Stimulated activated CD4-positive, alpha-beta T cell treated with anti-CD3 and anti-CD28 coated beads, TNF-alpha, amount 100 ng/mL, for 4 hours (primary cell): ENCODE measurements at regions not wholly inside any gene's neighbourhood (a gene's known extent, or its start where the extent isn't known, plus 50 kb on each side); places are given as distances from the start of the nearest gene placed in this dataset.
"Not testable (repeated sequence)": the region's sequence is repeated elsewhere in the genome, so short reads cannot be mapped to it uniquely, and the experiment has no call there.

ENCODE experiments used
- DNase-seq, 3 experiments: peaks; one replicate each; pipeline ENCODE4 v3.0.0-alpha.2; 2020; ENCODE audit warnings: low read depth in 3 of 3

GRCh38 chr9:73095425-73095824 is 56.2 kb upstream of the ANXA1 start:
- no peak for DNase-seq

GRCh38 chr9:73093740-73094379 is 57.8 kb upstream of the ANXA1 start:
- DNase-seq: no peak

GRCh38 chr9:73093016-73093739 is 58.5 kb upstream of the ANXA1 start:
- no peak for DNase-seq

DNA sequence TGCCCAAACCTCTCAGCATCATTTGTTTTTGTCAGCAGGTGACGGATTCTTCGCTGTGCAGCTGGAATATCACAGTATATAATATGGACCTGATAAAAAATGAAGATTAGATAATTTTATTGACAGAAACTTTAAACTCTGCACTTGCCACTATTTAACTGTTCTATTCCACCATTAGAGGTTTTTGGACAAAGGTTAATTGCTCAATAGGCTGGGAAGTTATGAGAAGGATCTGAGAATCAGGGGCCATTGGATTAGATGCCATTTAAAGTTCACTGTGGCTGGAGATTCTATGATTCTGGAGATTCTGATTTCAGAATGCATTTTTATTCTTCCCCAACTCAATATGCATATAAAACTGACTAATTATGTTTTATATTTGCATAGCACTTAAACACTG is 59.8 kb upstream of the ANXA1 start:
- DNase-seq: no peak

DNA sequence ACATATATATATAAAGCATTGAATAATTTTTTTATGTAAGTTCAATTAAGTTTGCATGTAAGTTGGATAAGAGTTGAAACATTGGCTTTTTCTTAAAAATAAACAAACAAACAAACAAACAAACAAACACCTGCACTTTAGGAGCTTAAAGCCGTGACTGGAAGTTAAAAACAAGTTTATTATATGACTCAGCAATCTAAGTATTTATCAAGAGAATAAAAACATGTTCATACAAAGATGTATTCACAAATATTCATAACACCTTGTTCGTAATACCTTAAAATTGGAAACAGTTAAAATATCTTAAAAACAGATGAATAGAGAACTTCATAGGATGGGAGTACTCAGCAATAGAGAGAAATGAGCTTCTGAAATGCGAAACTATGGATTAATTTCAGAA is 61.5 kb upstream of the ANXA1 start:
- no peak for DNase-seq

DNA sequence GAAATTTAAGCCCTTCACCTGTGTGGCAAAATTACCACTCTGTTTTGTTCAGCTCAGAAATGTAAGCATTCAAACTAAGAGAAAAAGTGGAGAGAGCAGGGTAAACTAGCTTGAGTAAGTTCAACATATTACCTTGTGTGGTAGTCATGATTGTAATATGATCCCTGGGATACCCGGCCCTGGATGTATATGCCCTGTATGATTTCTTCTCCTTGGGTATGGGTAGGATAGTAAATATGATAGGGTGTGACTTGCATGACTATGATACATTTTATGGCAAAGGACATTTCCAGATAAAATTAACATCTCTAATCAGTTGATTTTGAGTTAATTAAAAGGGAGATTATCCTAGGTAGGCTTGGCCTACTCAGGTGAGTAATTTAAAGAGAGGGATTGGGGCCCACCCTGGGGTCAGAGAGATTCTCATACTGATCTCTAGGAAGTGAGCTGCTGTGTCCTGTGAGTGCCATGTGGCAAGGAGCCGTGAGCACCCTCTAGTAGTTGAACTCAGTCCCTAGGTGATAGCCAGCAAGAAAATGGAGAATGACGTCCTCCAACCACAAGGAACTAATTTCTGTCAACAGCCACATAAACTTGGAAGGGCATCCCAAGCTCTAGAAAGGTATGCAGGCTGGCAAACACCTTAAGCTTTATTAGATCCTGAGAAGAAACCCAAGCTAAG is 62.2 kb upstream of the ANXA1 start:
- DNase-seq: no peak

- not testable (repeated sequence) for DNase-seq
These were observed 63.8 kb upstream of the ANXA1 start for GRCh38 chr9:73087876-73088275.

DNA sequence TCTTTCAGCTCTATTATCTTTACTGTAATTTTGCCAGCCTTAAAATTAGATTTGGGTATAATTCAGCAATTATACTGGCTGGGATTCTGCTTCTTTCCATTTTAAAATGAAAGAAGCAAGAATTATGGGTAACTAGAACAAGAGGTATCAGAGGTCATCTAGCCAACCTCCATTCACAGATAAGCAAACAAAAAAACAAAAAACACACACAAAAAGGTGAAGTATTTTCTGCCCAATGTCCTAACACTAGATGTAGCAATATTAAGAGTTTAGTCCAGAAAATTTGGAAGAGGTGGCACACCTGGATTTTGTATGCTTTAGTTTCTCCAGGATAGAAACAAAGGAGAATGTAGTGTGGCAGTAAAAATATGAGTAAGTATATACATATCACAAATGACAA is 68.1 kb upstream of the ANXA1 start:
- DNase-seq: no peak

- no peak for DNase-seq
These were observed 69.5 kb upstream of the ANXA1 start for GRCh38 chr9:73081979-73082657.

DNA sequence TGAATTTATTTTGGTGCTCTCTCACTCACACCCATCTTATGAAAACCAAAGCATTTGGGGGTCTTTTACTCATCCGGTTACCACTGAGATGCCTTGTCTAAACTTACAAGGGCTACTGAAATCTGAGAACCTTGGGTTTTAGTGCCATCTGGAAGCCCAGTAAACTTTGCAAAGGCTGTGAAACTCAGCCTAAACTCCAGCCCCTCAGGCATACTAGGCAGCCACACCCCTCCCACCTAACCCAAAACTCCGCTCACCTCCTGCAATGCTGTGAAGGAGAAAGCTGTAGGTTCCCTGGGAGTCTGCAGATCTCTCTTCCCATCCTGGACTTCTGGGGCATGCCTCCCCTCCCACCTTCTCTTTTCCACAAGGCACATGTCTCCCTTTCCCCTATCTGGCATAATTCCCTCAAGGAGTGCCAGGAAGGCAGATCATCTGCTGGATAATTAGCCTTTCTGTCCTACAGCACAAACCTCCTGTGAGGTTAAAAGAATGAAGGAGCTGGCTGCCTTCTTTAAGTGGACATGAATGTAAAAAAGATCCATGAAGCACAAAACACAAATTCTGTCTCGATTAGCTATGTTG is 71.5 kb upstream of the ANXA1 start:
- DNase-seq: no peak

DNA sequence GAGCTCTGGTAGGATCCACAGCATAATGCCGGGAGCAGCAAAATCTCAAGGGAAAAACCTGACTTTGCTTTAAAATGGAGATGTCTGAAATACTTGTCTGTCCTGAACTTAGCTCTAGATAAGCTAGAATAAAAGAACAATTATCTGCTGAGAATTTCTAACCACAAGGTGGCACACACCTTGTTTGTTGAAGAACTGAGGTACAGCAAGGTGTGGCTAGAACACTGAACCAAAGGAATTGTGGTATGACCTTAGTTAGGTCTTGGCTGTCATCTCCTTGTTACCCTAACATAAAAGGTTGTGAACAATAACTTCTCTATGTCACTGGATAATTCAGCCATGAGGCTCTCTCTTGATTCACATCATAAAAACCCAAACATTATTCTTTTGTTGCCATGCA is 72.3 kb upstream of the ANXA1 start:
- no peak for DNase-seq

- no peak for DNase-seq
These were observed 74.0 kb upstream of the ANXA1 start for GRCh38 chr9:73077625-73078030.

DNA sequence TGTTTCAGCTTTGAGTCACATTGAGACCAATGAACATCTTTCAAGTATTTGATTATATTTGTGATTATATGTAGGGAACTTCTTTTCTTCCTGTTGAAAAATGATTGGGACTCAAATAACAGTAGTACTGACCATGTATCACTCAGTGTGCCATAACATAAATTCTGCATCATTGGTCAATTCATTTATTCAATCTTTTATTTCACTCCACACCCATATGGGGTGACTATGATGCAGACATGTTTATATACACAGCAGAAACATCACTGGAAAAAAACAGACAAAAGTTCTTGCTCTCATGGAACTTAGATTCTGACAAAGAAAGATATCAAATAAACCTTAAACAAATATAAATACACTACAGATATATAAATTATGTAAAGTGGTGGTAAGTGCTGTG is 74.7 kb upstream of the ANXA1 start:
- no peak for DNase-seq

GRCh38 chr9:73074176-73074708 is 77.4 kb upstream of the ANXA1 start:
- DNase-seq: no peak

DNA sequence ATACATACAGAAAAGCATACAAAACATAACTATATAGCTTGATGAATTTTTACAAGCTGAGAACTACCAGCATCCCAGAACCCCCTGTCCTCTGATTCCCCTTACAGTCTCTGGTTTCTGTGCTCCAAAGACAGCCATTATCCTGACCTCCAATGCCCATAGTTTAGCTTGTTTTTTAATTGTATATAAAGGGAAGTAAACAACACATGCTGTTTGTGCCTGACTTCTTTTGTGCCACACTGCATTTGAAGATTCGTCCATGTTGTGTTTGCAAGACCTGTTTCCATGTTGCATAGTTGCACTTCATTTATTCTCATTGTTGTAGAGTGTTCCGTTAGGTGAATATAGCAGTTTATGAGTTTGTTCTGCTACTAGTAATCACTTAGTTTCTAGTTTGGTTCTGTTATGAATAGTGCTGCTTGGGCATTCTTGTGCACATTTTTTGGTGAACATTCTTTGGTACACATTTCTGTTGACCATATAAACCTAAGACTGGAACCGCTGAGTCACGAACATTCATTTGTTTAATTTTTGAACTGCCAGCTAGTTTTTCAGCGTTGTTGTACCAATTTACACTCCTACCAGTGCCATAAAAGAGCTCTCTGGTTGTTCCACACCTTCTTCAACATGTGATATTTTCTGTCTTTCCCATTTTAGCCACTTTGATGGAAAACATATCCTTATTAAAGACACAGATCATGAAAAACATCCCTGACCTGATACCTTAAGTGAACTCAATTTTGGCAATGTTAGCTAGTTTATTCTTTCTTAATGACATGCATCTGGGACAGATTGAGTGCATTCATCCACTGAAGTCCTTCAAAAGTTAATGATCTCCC is 78.1 kb upstream of the ANXA1 start:
- DNase-seq: no peak

GRCh38 chr9:73067074-73067473 is 84.6 kb upstream of the ANXA1 start:
- DNase-seq: no peak

GRCh38 chr9:73065439-73065838 is 86.2 kb upstream of the ANXA1 start:
- no peak for DNase-seq

DNA sequence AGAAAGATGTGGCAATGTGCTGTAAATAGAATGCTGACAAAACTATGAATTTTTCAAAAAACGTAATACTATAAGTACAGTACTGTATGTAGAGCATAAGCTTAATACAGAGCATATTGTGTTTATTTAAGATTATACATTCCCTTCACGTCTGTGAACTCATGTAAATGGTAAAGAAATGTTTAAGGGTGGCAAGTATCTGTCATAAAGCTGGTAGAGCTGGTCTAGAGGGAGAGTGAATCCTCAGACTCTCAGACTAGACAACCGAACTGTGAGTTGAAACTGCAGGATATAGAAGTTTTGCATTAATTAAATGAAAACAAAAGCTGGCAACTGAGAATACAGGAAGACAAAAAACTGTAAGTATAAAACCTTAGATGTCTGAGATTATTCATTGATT is 87.3 kb upstream of the ANXA1 start:
- DNase-seq: no peak

GRCh38 chr9:73061146-73061545 is 90.5 kb upstream of the ANXA1 start:
- DNase-seq: no peak

GRCh38 chr9:73059247-73059646 is 92.4 kb upstream of the ANXA1 start:
- DNase-seq: no peak

DNA sequence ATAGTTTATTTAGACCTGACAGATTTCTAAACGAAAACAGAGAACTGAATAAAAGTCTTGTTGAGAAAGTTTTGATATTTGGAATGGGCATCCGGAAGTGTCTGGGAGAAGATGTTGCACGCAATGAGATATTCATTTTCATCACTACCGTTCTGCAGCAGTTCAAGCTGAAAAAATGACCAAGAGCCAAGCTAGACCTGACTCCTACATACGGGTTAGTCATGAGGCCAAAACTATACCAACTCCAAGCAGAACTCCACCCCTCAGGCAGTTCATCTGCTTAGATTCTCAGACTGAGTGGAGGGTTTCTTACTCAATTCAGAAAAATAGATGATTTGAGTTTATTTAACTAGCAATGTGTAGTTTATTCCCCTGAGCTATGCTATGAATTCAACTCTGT is 95.4 kb upstream of the ANXA1 start:
- DNase-seq: no peak
